ENCODE measurements at regions not wholly inside any gene's neighbourhood (a gene's known extent, or its start where the extent isn't known, plus 50 kb on each side); places are given as distances from the start of the nearest gene placed in this dataset.

GRCh38 chr18:41071826-41072225, 883.2 kb upstream of the PIK3C3 start:
- Histone ChIP-seq H3K27me3 (replicated peaks; ENCODE audit: insufficient read depth) (no peaks in the 10 kb centered on the region), H3K4me3 (no peak overlapping the region), H3K9me3 (no peaks in the 10 kb centered on the region), H3K36me3 (no peaks in the 10 kb centered on the region), H3K4me1 (ENCODE audit: control insufficient read depth in 1 of 2, low read depth in 2 of 2) (no peaks in the 10 kb centered on the region), H3K27ac (no peak overlapping the region)
- no peak for DNase-seq (ENCODE audit: low spot score)
- no peak for ATAC-seq (ENCODE audit: insufficient number of reproducible peaks, low FRiP score, low read depth)
- TF ChIP-seq, protein P1, sequence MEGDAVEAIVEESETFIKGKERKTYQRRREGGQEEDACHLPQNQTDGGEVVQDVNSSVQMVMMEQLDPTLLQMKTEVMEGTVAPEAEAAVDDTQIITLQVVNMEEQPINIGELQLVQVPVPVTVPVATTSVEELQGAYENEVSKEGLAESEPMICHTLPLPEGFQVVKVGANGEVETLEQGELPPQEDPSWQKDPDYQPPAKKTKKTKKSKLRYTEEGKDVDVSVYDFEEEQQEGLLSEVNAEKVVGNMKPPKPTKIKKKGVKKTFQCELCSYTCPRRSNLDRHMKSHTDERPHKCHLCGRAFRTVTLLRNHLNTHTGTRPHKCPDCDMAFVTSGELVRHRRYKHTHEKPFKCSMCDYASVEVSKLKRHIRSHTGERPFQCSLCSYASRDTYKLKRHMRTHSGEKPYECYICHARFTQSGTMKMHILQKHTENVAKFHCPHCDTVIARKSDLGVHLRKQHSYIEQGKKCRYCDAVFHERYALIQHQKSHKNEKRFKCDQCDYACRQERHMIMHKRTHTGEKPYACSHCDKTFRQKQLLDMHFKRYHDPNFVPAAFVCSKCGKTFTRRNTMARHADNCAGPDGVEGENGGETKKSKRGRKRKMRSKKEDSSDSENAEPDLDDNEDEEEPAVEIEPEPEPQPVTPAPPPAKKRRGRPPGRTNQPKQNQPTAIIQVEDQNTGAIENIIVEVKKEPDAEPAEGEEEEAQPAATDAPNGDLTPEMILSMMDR (IDR thresholded peaks at IDR 0.05) = no peak

DNA sequence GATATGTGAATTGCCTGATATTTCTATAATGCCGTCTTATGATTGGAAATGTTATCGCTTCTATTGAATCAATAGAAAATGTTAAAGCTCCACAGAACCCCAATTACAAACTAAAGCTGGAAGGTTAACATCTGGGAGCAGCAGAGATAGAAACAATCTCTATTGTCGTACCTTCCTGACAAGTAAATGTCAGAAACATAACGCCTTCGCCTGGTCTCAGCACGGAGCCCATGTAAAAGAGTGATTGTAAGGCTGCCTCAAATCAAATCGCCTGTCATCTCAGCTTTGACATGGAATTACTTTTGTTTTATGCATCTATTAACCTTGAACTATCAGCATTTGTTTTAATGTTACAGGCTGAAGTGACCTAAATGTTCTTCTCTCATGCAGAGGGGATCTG, 885.9 kb upstream of the PIK3C3 start:
- no peak for ATAC-seq (ENCODE audit: insufficient number of reproducible peaks, low FRiP score, low read depth)
- TF ChIP-seq, protein P1 (IDR thresholded peaks at IDR 0.05) = no peak

DNA sequence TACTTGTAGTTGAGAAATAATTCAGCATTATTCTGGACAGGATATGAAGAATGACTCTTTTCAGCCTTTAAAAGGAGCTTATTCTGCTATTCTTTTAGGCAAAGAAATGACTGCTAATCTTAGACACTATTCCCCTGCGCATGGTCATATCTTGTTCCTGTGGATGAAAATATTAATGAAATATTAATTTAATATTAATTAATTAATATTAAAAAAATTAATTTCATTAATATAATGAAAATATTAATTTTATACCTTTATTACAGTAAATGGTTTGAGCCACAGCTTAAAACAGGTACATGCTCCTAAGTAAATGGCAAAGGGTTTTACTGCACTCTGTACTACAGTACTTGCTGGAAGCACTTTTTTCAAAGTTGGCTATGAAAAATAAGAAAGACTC, 890.1 kb upstream of the PIK3C3 start:
- no peaks in the 10 kb centered on the region for H3K27me3 ChIP-seq (replicated peaks; ENCODE audit: insufficient read depth)
- H3K36me3 ChIP-seq = no peaks in the 10 kb centered on the region
- H3K4me3 ChIP-seq = no peak overlapping the region
- H3K9me3 ChIP-seq = no peaks in the 10 kb centered on the region
- H3K27ac ChIP-seq = no peak overlapping the region
- TF ChIP-seq, protein P1 (IDR thresholded peaks at IDR 0.05) = no peak
- no peaks in the 10 kb centered on the region for H3K4me1 ChIP-seq (ENCODE audit: control insufficient read depth in 1 of 2, low read depth in 2 of 2)
- ATAC-seq (ENCODE audit: insufficient number of reproducible peaks, low FRiP score, low read depth) (no peak), DNase-seq (ENCODE audit: low spot score) (no peak)

More for the DNA sequence above, 885.9 kb upstream of the PIK3C3 start:
- Histone ChIP-seq H3K27me3 (replicated peaks; ENCODE audit: insufficient read depth) (no peaks in the 10 kb centered on the region), H3K27ac (no peak overlapping the region), H3K36me3 (no peaks in the 10 kb centered on the region), H3K9me3 (no peaks in the 10 kb centered on the region), H3K4me1 (ENCODE audit: control insufficient read depth in 1 of 2, low read depth in 2 of 2) (no peaks in the 10 kb centered on the region), H3K4me3 (no peak overlapping the region)
- DNase-seq (ENCODE audit: low spot score) = no peak

GRCh38 chr18:41060967-41061366, 894.1 kb upstream of the PIK3C3 start:
- Histone ChIP-seq H3K4me1 (ENCODE audit: control insufficient read depth in 1 of 2, low read depth in 2 of 2) (no peaks in the 10 kb centered on the region), H3K27ac (no peak overlapping the region), H3K9me3 (no peaks in the 10 kb centered on the region), H3K4me3 (no peak overlapping the region), H3K36me3 (no peaks in the 10 kb centered on the region), H3K27me3 (replicated peaks; ENCODE audit: insufficient read depth) (no peaks in the 10 kb centered on the region)
- DNase-seq (ENCODE audit: low spot score) (no peak), ATAC-seq (ENCODE audit: insufficient number of reproducible peaks, low FRiP score, low read depth) (no peak)
- TF ChIP-seq, protein P1 (IDR thresholded peaks at IDR 0.05) = no peak

DNA sequence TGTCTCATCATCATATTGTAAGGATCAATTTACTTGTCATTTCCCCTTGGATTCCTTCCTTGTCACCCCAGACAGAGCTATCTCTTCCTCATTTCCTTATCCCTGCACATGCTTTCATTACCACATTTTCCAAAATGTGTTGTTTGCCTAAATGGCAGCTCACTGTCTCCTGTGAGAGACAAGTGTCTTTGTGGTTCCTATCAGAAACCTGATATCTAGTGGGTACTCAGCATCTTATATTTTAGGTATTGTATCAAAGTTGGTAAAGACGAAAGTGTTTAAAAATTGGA, 896.0 kb upstream of the PIK3C3 start:
- no peak for DNase-seq (ENCODE audit: low spot score)
- Histone ChIP-seq H3K9me3 (no peaks in the 10 kb centered on the region), H3K4me3 (no peak overlapping the region), H3K4me1 (ENCODE audit: control insufficient read depth in 1 of 2, low read depth in 2 of 2) (no peaks in the 10 kb centered on the region), H3K27ac (no peak overlapping the region), H3K27me3 (replicated peaks; ENCODE audit: insufficient read depth) (no peaks in the 10 kb centered on the region), H3K36me3 (no peaks in the 10 kb centered on the region)
- no peak for ATAC-seq (ENCODE audit: insufficient number of reproducible peaks, low FRiP score, low read depth)
- TF ChIP-seq, protein P1 (IDR thresholded peaks at IDR 0.05) = no peak
